ENCODE measurements at regions not wholly inside any gene's neighbourhood (a gene's known extent, or its start where the extent isn't known, plus 50 kb on each side); places are given as distances from the start of the nearest gene placed in this dataset.

GRCh38 chr15:101124731-101125451 is 127.0 kb downstream of the CHSY1 start:
- DNase-seq = peak in 1 of 2 donors; percentile 51

DNA sequence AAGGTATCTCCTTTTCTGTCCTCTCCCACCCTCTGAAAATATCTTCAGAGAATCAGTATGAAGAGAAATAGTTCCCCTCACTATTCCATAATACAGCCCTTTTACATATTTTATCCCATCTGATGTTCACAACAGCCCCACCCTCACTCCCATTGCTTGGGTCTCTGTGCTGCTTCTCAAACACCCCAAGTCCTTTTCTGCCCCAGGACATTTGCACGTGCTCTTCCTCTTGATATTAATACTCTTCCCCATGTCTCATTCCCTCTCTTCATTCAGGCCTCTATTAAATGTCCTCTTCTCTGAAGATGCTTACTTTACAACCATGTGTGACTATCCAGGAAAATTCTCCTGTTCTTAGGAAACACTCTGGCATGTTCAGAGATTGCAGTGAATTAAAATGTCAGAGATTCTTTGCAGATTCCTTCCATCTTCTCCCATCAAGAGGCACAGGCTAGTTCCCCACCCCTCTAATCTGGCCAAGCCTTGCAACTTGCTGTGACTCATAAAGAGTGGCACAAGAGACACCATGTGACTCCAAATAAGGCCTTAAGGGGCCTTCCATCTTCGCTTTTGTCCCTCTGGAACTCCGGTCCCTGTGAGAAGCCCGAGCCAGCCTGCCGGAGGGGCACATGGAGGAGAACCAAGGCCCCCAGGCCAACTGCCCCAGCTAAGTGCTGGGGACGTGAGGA is 128.5 kb downstream of the CHSY1 start:
- no peak for DNase-seq

GRCh38 chr15:101122806-101123205 is 129.0 kb downstream of the CHSY1 start:
- DNase-seq = no peak

- no peak for DNase-seq
Observed at GRCh38 chr15:101122266-101122665, 129.6 kb downstream of the CHSY1 start.

- DNase-seq = peak; percentile 45 to 62
Observed at GRCh38 chr15:101121511-101122090, 130.2 kb downstream of the CHSY1 start.

GRCh38 chr15:101120987-101121386 is 130.9 kb downstream of the CHSY1 start:
- no peak for DNase-seq

GRCh38 chr15:101120473-101120872 is 131.4 kb downstream of the CHSY1 start:
- DNase-seq = no peak

All from CD4-positive, alpha-beta T cell treated with Interferon alpha-2 for 1 hour (primary cell).